HepG2 (cell line): ENCODE measurements at regions not wholly inside any gene's neighbourhood (a gene's known extent, or its start where the extent isn't known, plus 50 kb on each side); places are given as distances from the start of the nearest gene placed in this dataset.

ENCODE experiments used
- ATAC-seq: fragments of 200-7000 bp; cut with Tn5 transposase; 3 replicates; pipeline ENCODE4 v1.9.1; 2020; ENCODE audit warnings: mild to moderate bottlenecking, moderate library complexity
- BruUV-seq: library from RNA; stranded (reverse); fragments of 400-500 nt; replicated peaks from 2 replicates; lab custom pipeline; 2021; lab: Mats Ljungman, UMichigan
- CTCF ChIA-PET: fragments of 300-600 bp; formaldehyde crosslinking; extraction: SDS; loops from one replicate; lab custom pipeline; 2021; ENCODE audit warnings: low total read pairs, inconsistent platforms, low intra/inter-chr PET ratio; lab: Yijun Ruan, JAX
- POLR2A ChIA-PET: fragments of 350-600 bp; sonication (Branson Sonifier 250); formaldehyde crosslinking; loops from one replicate; lab custom pipeline; 2020; ENCODE audit warnings: antibody characterized with exemption, inconsistent platforms; lab: Yijun Ruan, JAX
- DNase-seq: peaks from one replicate; pipeline ENCODE4 v3.0.0-alpha.2; 2015; ENCODE audit warnings: low spot score
- FAIRE-seq: peaks from 3 replicates; lab custom pipeline; 2011; peaks lifted over from hg19 to GRCh38; lab: Jason Lieb, UNC
- H2AFZ ChIP-seq: one replicate; pipeline ENCODE4 v1.6.1; 2011; ENCODE audit warnings: low read length, inconsistent platforms
- H3K27ac ChIP-seq: fragments of 300-600 bp; 3 replicates; pipeline ENCODE4 v1.8.0; 2011; ENCODE audit warnings: mixed run types, mild to moderate bottlenecking, mixed read lengths, low read length, inconsistent platforms; ENCODE audit not compliant: insufficient read depth; ENCODE audit errors: extremely low read length
- H3K27me3 ChIP-seq, 2 experiments: fragments of 200-600 bp in 1 of 2; 2 replicates in 1 of 2; 3 replicates in 1 of 2; pipeline versions ENCODE4 v1.6.0 to v1.8.0; 2011; ENCODE audit warnings: low read length in 2 of 2, mild to moderate bottlenecking in 2 of 2, moderate library complexity in 2 of 2, inconsistent platforms in 1 of 2; ENCODE audit not compliant: insufficient read depth in 2 of 2, control insufficient read depth in 1 of 2
- H3K36me3 ChIP-seq, 2 experiments: fragments of 200-600 bp in 1 of 2; replicated peaks in 1 of 2; 2 replicates in 1 of 2; 3 replicates in 1 of 2; pipeline versions ENCODE4 v1.5.1 to v1.8.0; 2011; ENCODE audit warnings: low read length in 2 of 2, inconsistent platforms in 1 of 2; ENCODE audit not compliant: insufficient read depth in 2 of 2, control insufficient read depth in 1 of 2
- H3K4me1 ChIP-seq: 2 replicates; pipeline ENCODE4 v1.5.1; 2012; ENCODE audit warnings: low read length, inconsistent platforms; ENCODE audit not compliant: insufficient read depth
- H3K4me2 ChIP-seq: 2 replicates; pipeline ENCODE4 v1.6.0; 2011; ENCODE audit warnings: low read depth, low read length, inconsistent platforms
- H3K4me3 ChIP-seq, 3 experiments: fragments of 200-600 bp in 1 of 3; sonication (generic), shearing (Covaris generic) in 1 of 3; replicated peaks in 1 of 3; 2 replicates each; pipeline ENCODE4 v1.5.1; 2011 to 2016; ENCODE audit warnings: low read length in 3 of 3, inconsistent platforms in 2 of 3, low read depth in 2 of 3, mild to moderate bottlenecking in 2 of 3, control low read depth in 1 of 3, mixed read lengths in 1 of 3; ENCODE audit not compliant: insufficient read depth in 1 of 3
- H3K79me2 ChIP-seq: one replicate; pipeline ENCODE4 v1.6.1; 2011; ENCODE audit warnings: low read length, inconsistent platforms; ENCODE audit not compliant: insufficient read depth
- H3K9ac ChIP-seq: 2 replicates; pipeline ENCODE4 v1.6.0; 2011; ENCODE audit warnings: mild to moderate bottlenecking, low read depth, low read length, inconsistent platforms; ENCODE audit not compliant: insufficient read depth
- H3K9me3 ChIP-seq: 2 replicates; pipeline ENCODE4 v1.5.1; 2012; ENCODE audit warnings: mild to moderate bottlenecking, low read length
- H4K20me1 ChIP-seq: 2 replicates; pipeline ENCODE4 v1.6.0; 2011; ENCODE audit warnings: inconsistent platforms, mild to moderate bottlenecking, low read length, moderate library complexity; ENCODE audit not compliant: insufficient read depth
- FOXA3 ChIP-seq: IDR thresholded peaks from 2 replicates; pipeline ENCODE4 v1.6.1; 2016; ENCODE audit warnings: missing genetic modification reagents, missing compliant biosample characterization
- FOXJ3 ChIP-seq: sonication (generic); formaldehyde crosslinking; IDR thresholded peaks from 2 replicates; pipeline ENCODE4 v1.4.0; 2020; ENCODE audit warnings: missing genetic modification reagents, mild to moderate bottlenecking, borderline replicate concordance
- GABPA ChIP-seq, 2 experiments: IDR thresholded peaks; 2 replicates each; pipeline ENCODE4 v1.6.1; 2011 to 2016; ENCODE audit warnings: low read depth in 2 of 2, low read length in 1 of 2, missing biosample characterization in 1 of 2, missing genetic modification characterization in 1 of 2
- JUND ChIP-seq: sonication (generic); formaldehyde crosslinking; IDR thresholded peaks from 2 replicates; pipeline ENCODE4 v1.8.0; 2022; ENCODE audit warnings: mild to moderate bottlenecking, missing genetic modification reagents
- NBN ChIP-seq: fragments of 450-650 bp; conservative IDR thresholded peaks from 2 replicates; pipeline ENCODE4 v1.6.1; 2017
- NCOR1 ChIP-seq: fragments of 200-600 bp; sonication (generic); IDR thresholded peaks from 2 replicates; pipeline ENCODE4 v1.7.0; 2017; ENCODE audit warnings: antibody characterized with exemption, low read length, borderline replicate concordance
- PAWR ChIP-seq: sonication (generic); formaldehyde crosslinking; IDR thresholded peaks from 2 replicates; pipeline ENCODE4 v1.4.0; 2020; ENCODE audit warnings: missing genetic modification reagents, mild to moderate bottlenecking, borderline replicate concordance
- PPARG ChIP-seq: conservative IDR thresholded peaks from 2 replicates; pipeline ENCODE4 v1.6.1; 2016; ENCODE audit warnings: missing biosample characterization, missing genetic modification reagents
- REL ChIP-seq: sonication (generic); formaldehyde crosslinking; conservative IDR thresholded peaks from 2 replicates; pipeline ENCODE4 v1.8.0; 2022; ENCODE audit warnings: mild to moderate bottlenecking, missing genetic modification reagents, moderate library complexity
- ZFP36L1 ChIP-seq: sonication (generic); formaldehyde crosslinking; IDR thresholded peaks from 2 replicates; pipeline ENCODE4 v1.8.0; 2022; ENCODE audit warnings: mild to moderate bottlenecking, missing genetic modification reagents, moderate library complexity
- ZNF274 ChIP-seq: sonication (generic); formaldehyde crosslinking; IDR thresholded peaks from 2 replicates; pipeline ENCODE4 v1.5.1; 2020; ENCODE audit warnings: mild to moderate bottlenecking, missing genetic modification reagents
- ZNF496 ChIP-seq: sonication (generic); formaldehyde crosslinking; IDR thresholded peaks from 2 replicates; pipeline ENCODE4 v1.8.1; 2023; ENCODE audit warnings: mild to moderate bottlenecking, moderate library complexity, missing genetic modification reagents; ENCODE audit not compliant: insufficient replicate concordance
- ZNF644 ChIP-seq: IDR thresholded peaks from 2 replicates; pipeline ENCODE4 v1.6.1; 2016; ENCODE audit warnings: low read depth
- in situ Hi-C: cut with HindIII; loops from 2 replicates; pipeline ENCODE4 v1.10.0; 2017; ENCODE audit warnings: low pct_unique_long_range_greater_than_20kb; ENCODE audit not compliant: extremely low pct_ligation_motif_present
- intact Hi-C: fragments of 100-400 bp; cut with micrococcal nuclease; formaldehyde crosslinking; loops from one replicate; pipeline ENCODE4 v1.10.0; 2022; ENCODE audit not compliant: unreplicated experiment
- TF ChIP-seq, protein P1 (sequence below): sonication (generic); IDR thresholded peaks from 2 replicates; pipeline ENCODE4 v1.6.1; 2016; ENCODE audit warnings: low read depth, borderline replicate concordance
- TF ChIP-seq, protein P2 (sequence below): sonication (generic); formaldehyde crosslinking; IDR thresholded peaks from 2 replicates; pipeline ENCODE4 v1.4.0; 2020; ENCODE audit warnings: mild to moderate bottlenecking, low read depth, missing genetic modification reagents
- TF ChIP-seq, protein P3 (sequence below): sonication (generic); formaldehyde crosslinking; IDR thresholded peaks from 2 replicates; pipeline ENCODE4 v1.5.0; 2020; ENCODE audit warnings: missing genetic modification reagents
- TF ChIP-seq, protein P4 (sequence below), 2 experiments: sonication (generic) in 1 of 2; formaldehyde crosslinking in 1 of 2; IDR thresholded peaks; 2 replicates each; pipeline versions ENCODE4 v1.4.0 to v1.6.1; 2016 to 2020; ENCODE audit warnings: borderline replicate concordance in 1 of 2, low read depth in 1 of 2, mild to moderate bottlenecking in 1 of 2, missing genetic modification reagents in 1 of 2

DNA sequence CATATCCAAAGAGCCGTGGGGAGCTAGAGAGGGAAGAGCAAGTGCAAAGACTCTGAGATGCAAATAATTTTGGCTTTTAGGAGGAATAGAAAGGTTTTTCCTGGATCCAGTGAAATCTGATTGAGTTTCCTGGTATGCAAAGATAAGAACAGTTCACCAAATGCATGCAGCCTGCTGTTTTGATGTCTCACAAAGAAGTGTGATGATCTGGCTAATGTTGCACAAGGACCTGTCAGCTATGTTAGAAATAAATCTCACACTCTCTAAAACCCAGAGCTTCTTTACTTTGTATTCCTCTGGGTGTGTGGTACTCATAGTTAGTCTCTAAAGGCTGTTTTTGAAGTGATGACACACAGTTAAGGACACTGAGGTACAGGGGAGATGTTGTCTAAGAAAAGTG is 321.4 kb downstream of the AACS start (continued):
- TF ChIP-seq PAWR (CRISPR knock-in tag) (no peak), REL (CRISPR knock-in tag) (no peak), NCOR1 (no peak), GABPA (IDR thresholded peaks at IDR 0.05; ENCODE audit: low read depth, low read length) (no peak), GABPA (CRISPR knock-in tag; IDR thresholded peaks at IDR 0.05; ENCODE audit: low read depth) (no peak), ZNF496 (CRISPR knock-in tag) (no peak)
- TF ChIP-seq, protein P1, sequence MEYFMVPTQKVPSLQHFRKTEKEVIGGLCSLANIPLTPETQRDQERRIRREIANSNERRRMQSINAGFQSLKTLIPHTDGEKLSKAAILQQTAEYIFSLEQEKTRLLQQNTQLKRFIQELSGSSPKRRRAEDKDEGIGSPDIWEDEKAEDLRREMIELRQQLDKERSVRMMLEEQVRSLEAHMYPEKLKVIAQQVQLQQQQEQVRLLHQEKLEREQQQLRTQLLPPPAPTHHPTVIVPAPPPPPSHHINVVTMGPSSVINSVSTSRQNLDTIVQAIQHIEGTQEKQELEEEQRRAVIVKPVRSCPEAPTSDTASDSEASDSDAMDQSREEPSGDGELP: no peak

DNA sequence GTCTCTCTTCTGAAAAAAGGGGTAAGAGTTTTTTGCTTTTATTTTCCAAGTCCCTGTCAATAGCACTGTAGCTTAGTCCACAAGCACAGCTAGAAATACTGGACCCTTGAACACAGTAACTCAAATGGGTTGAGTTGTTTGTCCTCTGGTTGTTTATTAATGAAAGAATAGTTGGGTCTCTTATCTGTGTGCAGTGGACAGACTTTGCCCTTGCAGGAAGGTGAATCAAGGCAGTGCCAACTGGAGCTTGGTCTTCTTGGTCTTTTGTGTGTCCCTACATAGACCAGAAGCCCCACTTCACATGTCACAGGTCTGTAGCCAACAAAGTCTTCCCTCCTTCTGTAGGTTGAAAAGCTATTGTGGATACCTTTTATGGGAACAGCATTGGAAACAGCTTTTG is 322.0 kb downstream of the AACS start:
- no TSS peak for BruUV-seq
- TF ChIP-seq FOXJ3 (CRISPR knock-in tag) (peak; percentile 42; the same call in 1 of the 2 replicates), FOXA3 (peak; percentile 2; the same call in 1 of the 2 replicates), ZNF644 (CRISPR knock-in tag) (peak; percentile 98), PPARG (0 out of 2 replicates have a peak, but pooled peaks have one; percentile 17), JUND (CRISPR knock-in tag) (no peak), ZFP36L1 (no peak), ZNF274 (no peak), NBN (no peak)
- TF ChIP-seq, protein P2, sequence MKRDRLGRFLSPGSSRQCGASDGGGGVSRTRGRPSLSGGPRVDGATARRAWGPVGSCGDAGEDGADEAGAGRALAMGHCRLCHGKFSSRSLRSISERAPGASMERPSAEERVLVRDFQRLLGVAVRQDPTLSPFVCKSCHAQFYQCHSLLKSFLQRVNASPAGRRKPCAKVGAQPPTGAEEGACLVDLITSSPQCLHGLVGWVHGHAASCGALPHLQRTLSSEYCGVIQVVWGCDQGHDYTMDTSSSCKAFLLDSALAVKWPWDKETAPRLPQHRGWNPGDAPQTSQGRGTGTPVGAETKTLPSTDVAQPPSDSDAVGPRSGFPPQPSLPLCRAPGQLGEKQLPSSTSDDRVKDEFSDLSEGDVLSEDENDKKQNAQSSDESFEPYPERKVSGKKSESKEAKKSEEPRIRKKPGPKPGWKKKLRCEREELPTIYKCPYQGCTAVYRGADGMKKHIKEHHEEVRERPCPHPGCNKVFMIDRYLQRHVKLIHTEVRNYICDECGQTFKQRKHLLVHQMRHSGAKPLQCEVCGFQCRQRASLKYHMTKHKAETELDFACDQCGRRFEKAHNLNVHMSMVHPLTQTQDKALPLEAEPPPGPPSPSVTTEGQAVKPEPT (CRISPR knock-in tag): no peak
- TF ChIP-seq, protein P3, sequence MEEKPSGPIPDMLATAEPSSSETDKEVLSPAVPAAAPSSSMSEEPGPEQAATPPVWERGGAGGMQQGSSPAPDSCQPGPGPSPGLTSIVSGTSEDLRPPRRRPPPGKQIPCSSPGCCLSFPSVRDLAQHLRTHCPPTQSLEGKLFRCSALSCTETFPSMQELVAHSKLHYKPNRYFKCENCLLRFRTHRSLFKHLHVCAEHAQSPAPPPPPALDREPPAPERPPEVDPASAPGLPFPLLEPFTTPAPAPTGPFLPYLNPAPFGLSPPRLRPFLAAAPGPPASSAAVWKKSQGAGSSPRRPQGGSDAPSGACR (CRISPR knock-in tag): 0 out of 2 replicates have a peak, but pooled peaks have one; percentile 14
- TF ChIP-seq, protein P4, sequence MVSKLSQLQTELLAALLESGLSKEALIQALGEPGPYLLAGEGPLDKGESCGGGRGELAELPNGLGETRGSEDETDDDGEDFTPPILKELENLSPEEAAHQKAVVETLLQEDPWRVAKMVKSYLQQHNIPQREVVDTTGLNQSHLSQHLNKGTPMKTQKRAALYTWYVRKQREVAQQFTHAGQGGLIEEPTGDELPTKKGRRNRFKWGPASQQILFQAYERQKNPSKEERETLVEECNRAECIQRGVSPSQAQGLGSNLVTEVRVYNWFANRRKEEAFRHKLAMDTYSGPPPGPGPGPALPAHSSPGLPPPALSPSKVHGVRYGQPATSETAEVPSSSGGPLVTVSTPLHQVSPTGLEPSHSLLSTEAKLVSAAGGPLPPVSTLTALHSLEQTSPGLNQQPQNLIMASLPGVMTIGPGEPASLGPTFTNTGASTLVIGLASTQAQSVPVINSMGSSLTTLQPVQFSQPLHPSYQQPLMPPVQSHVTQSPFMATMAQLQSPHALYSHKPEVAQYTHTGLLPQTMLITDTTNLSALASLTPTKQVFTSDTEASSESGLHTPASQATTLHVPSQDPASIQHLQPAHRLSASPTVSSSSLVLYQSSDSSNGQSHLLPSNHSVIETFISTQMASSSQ (IDR thresholded peaks at IDR 0.05; ENCODE audit: low read depth): peak; percentile 88
- TF ChIP-seq, protein P4 (CRISPR knock-in tag; IDR thresholded peaks at IDR 0.05; ENCODE audit: borderline replicate concordance): peak; percentile 85; the same call in 1 of the 2 replicates

More for the DNA sequence above, 322.0 kb downstream of the AACS start:
- intact Hi-C loops: no loop called here
- POLR2A ChIA-PET: no interaction called here
- Histone ChIP-seq H3K4me2 (peak overlapping the region; percentile 66), H2AFZ (no peak overlapping the region), H3K4me3 (peak overlapping the region in 1 of 3 experiments; percentile 42; a peak in 1 of 6 replicates), H3K4me1 (peaks cover 35% of the 10 kb centered on the region), H4K20me1 (no peaks in the 10 kb centered on the region), H3K79me2 (no peaks in the 10 kb centered on the region), H3K36me3 (no peaks in the 10 kb centered on the region), H3K27ac (peak overlapping the region; percentile 69), H3K9me3 (no peaks in the 10 kb centered on the region), H3K27me3 (no peaks in the 10 kb centered on the region), H3K9ac (no peak overlapping the region)
- ATAC-seq: peak; percentile 100
- FAIRE-seq: peak; percentile 93
- in situ Hi-C loops: no loop called here
- CTCF ChIA-PET: no interaction called here
- peak; percentile 76 for DNase-seq
